GM21723 (cell line): ENCODE measurements at regions not wholly inside any gene's neighbourhood (a gene's known extent, or its start where the extent isn't known, plus 50 kb on each side); places are given as distances from the start of the nearest gene placed in this dataset.
"Not testable (repeated sequence)": the region's sequence is repeated elsewhere in the genome, so short reads cannot be mapped to it uniquely, and the experiment has no call there.

Source experiments
- ATAC-seq: cut with Tn5 transposase; IDR thresholded peaks from one replicate; pipeline ENCODE4 v1.9.1; 2021; ENCODE audit warnings: mild to moderate bottlenecking, moderate library complexity; ENCODE audit not compliant: unreplicated experiment

- ATAC-seq: no peak
Measured at GRCh38 chr2:194725169-194725568, 931.9 kb upstream of the SLC39A10 start.

- no peak for ATAC-seq
Measured at GRCh38 chr2:194723446-194723845, 933.6 kb upstream of the SLC39A10 start.

GRCh38 chr2:194721227-194721626 lies 935.8 kb upstream of the SLC39A10 start:
- no peak for ATAC-seq

- no peak for ATAC-seq
Measured at GRCh38 chr2:194720462-194720861, 936.6 kb upstream of the SLC39A10 start.

DNA sequence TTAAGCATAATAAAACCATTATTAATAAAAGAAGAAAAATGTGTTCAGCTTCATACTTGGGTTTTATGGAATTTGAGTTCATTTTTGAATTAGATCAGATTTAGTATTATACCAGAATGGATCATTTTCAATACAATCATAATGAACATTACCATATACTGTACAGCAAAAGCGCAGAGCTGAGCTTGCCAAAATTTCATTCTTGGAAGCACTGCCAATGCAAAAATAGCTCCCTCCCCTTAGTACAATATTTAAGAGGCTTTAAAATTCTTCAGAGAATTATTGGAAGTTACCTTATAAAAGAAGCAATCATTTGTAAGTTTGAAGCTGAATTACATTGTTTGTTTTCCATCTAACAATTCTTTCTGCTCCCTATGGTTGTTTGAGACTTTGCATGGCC lies 938.1 kb upstream of the SLC39A10 start:
- no peak for ATAC-seq

GRCh38 chr2:194714541-194714940 lies 942.5 kb upstream of the SLC39A10 start:
- ATAC-seq: no peak

DNA sequence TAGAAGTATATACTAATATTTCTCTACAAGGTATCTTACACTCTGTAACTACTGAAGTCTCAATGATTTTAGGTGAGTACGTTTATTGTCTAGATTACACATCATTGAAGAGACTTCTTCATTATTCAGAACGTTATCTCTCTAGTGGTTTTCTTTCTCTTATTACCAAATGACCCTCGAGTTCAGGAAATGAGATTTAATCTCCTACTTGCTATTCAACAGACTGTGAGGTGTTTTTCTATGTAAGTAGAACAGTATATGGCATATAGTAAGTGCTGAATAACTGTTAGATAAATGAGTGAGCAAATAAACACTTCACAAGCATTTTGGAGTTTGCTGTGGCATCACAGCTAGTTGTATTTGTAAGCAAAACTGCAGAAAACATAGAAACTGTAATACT lies 947.2 kb upstream of the SLC39A10 start:
- no peak for ATAC-seq

DNA sequence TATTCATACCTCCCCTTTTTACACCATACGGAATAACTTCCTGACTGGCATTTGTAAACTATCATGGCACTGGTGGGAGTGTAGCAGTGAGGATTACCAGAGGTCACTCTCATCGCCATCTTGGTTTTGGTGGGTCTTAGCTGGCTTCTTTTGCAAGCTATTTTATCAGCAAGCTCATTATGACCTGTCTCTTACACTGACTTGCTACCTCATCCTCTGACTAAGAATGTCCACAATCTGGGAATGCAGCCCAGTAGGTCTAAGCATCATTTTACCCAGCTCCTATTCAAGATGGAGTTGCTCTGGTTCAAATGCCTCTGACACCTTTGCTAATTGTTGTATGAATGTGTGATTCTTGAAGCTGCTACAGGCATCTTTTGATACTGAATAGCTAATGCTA lies 950.8 kb upstream of the SLC39A10 start:
- no peak for ATAC-seq

DNA sequence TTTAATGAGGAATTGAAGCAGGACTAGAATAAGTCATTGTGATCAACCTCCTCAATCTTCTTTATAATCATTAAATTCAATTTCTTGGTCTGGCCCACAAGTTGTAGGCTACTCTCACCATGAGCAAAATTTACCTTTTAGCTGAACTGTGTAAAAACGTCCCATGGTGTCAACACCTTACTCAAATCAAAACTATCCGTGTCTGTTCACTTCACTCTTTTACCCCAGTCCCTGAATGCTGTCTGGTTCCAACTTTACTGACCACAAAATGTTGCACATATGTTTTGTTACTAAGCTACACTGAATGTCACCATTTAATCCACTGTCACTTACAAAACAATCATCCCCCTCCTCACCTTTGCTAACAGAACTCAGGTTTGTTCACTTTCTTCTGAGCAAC lies 951.6 kb upstream of the SLC39A10 start:
- no peak for ATAC-seq

DNA sequence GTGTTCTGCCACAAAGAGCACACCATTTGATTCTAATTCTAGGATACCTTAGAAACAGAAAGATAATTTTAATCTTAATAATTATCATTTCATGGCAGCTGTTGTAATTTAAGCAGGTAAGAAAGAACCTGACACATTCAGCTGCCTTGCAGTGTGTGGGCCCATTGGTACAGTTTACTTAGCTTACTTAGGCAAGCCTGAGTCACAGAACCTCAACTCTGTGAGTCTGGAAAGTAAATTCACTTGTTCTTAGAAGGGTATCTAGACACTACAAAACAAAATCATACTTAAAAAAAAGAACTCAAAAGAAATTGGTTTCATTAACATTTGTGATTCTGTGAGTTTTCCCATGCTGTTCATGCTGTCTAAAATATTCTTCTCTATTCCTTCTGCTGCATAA lies 956.3 kb upstream of the SLC39A10 start:
- no peak for ATAC-seq

GRCh38 chr2:194700116-194700515 lies 956.9 kb upstream of the SLC39A10 start:
- ATAC-seq: no peak

DNA sequence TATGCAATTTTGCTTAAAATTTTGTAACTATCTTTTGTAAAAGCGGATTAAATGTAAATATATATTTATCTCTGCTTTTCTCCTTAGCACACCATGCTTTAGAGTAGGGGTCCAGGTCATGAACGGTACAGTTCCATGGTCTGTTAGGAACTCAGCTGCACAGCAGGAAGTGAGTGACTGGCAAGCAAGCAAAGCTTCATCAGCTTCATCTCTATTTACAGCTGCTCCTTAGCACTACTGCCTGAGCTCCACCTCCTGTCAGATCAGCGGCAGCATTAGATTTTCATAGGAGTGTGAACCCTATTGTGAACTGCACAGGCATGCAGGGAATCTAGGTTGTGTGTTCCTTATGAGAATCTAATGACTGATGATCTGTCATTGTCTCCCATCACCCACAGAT lies 959.0 kb upstream of the SLC39A10 start:
- no peak for ATAC-seq

GRCh38 chr2:194697439-194697838 lies 959.6 kb upstream of the SLC39A10 start:
- no peak for ATAC-seq

GRCh38 chr2:194696690-194697089 lies 960.3 kb upstream of the SLC39A10 start:
- ATAC-seq: no peak

- ATAC-seq: no peak
Measured at GRCh38 chr2:194686569-194686968, 970.5 kb upstream of the SLC39A10 start.

- no peak for ATAC-seq
Measured at GRCh38 chr2:194674043-194674442, 983.0 kb upstream of the SLC39A10 start.

- no peak for ATAC-seq
Measured at GRCh38 chr2:194672994-194673393, 984.0 kb upstream of the SLC39A10 start.

DNA sequence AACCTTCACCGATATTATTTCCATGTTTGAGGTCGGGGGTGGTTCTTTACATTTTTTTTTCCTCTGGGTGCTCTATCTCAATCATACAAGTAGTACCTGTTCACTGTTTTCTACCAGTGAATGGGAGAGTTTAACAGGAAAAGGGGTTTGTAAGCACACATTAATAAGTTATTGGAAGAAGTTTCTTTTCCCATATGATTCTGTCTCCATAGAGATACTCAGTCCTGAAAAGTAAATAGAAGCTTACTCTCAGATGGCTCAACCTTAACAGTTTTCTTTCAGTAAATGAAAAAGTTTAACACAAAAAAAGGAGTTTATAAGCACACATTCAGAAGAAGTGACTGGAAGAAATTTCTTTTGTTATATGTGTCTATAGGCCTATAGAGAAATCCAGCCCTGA lies 995.6 kb upstream of the SLC39A10 start:
- ATAC-seq: no peak

DNA sequence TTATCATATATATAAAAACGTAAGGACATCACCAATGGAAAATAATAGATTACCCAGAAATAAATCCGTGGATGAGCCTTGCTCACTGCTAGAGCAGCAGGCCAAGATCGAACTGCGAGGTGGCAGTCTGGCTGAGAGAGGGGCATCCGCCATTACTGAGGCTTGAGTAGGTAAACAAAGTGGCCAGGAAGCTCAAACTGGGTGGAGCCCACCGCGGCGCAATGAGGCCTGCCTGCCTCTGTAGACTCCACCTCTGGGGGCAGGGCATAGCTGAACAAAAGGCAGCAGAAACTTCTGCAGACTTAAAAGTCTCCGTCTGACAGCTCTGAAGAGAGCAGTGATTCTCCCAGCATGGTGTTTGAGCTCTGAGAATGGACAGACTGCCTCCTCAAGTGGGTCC lies 1018.0 kb upstream of the SLC39A10 start:
- not testable (repeated sequence) for ATAC-seq

GRCh38 chr2:194621945-194622344 lies 1035.1 kb upstream of the SLC39A10 start:
- ATAC-seq: no peak

- ATAC-seq: no peak
Measured at GRCh38 chr2:194619366-194619765, 1037.7 kb upstream of the SLC39A10 start.

- ATAC-seq: no peak
Measured at GRCh38 chr2:194618432-194618831, 1038.6 kb upstream of the SLC39A10 start.

GRCh38 chr2:194616334-194616733 lies 1040.7 kb upstream of the SLC39A10 start:
- ATAC-seq: no peak

GRCh38 chr2:194610297-194610696 lies 1046.7 kb upstream of the SLC39A10 start:
- no peak for ATAC-seq
